IMR-90 (cell line): ENCODE measurements at regions not wholly inside any gene's neighbourhood (a gene's known extent, or its start where the extent isn't known, plus 50 kb on each side); places are given as distances from the start of the nearest gene placed in this dataset.
A peak's percentile ranks its signal among the peaks of the same experiment; 100 is the strongest.

ENCODE experiments used
- ATAC-seq: fragments of 200-7000 bp; cut with Tn5 transposase; 2 replicates; pipeline ENCODE4 v1.9.1; 2020; ENCODE audit warnings: low read depth, mild to moderate bottlenecking, moderate library complexity
- BruUV-seq: library from RNA; stranded (reverse); fragments of 400-500 nt; replicated peaks from 2 replicates; lab custom pipeline; 2021; lab: Mats Ljungman, UMichigan
- CTCF ChIA-PET: fragments of 300-600 bp; formaldehyde crosslinking; extraction: SDS; loops from one replicate; lab custom pipeline; 2021; ENCODE audit warnings: antibody characterized with exemption; lab: Yijun Ruan, JAX
- POLR2A ChIA-PET: fragments of 300-600 bp; sonication (Branson Sonifier 250); formaldehyde crosslinking; loops from one replicate; lab custom pipeline; 2022; ENCODE audit warnings: antibody characterized with exemption; ENCODE audit not compliant: unreplicated experiment; lab: Charles Lee
- DNase-seq: peaks from one replicate; pipeline ENCODE4 v3.0.0; 2013
- H2AFZ ChIP-seq: replicated peaks from 2 replicates; pipeline ENCODE3; 2013; ENCODE audit warnings: low read length, mild to moderate bottlenecking; ENCODE audit not compliant: poor library complexity
- H2AK5ac ChIP-seq: 2 replicates; pipeline ENCODE4 v1.6.1; 2013; ENCODE audit warnings: low read depth, low read length, inconsistent platforms
- H2AK9ac ChIP-seq: replicated peaks from 2 replicates; pipeline ENCODE3; 2013; ENCODE audit warnings: mild to moderate bottlenecking, low read depth, low read length, moderate library complexity; ENCODE audit not compliant: poor library complexity
- H2BK120ac ChIP-seq: 2 replicates; pipeline ENCODE4 v1.6.1; 2013; ENCODE audit warnings: low read depth, low read length, inconsistent platforms
- H2BK15ac ChIP-seq: 3 replicates; pipeline ENCODE4 v1.6.1; 2013; ENCODE audit warnings: low read depth, low read length, inconsistent platforms
- H2BK20ac ChIP-seq: 2 replicates; pipeline ENCODE4 v1.6.1; 2013; ENCODE audit warnings: low read depth, mild to moderate bottlenecking, inconsistent platforms, low read length, moderate library complexity
- H2BK5ac ChIP-seq: 2 replicates; pipeline ENCODE4 v1.6.1; 2013; ENCODE audit warnings: mild to moderate bottlenecking, low read depth, low read length, inconsistent platforms; ENCODE audit not compliant: poor library complexity, severe bottlenecking
- H3K14ac ChIP-seq: replicated peaks from 2 replicates; pipeline ENCODE4 v1.6.1; 2013; ENCODE audit warnings: low read depth, low read length, inconsistent platforms
- H3K18ac ChIP-seq: 2 replicates; pipeline ENCODE4 v1.6.1; 2013; ENCODE audit warnings: low read depth, low read length, control low read depth
- H3K23ac ChIP-seq: 2 replicates; pipeline ENCODE4 v1.6.1; 2013; ENCODE audit warnings: low read depth, low read length, inconsistent platforms
- H3K27ac ChIP-seq: 2 replicates; pipeline ENCODE4 v1.5.1; 2013; ENCODE audit warnings: mild to moderate bottlenecking, control low read depth, low read length; ENCODE audit not compliant: insufficient read depth
- H3K27me3 ChIP-seq: 2 replicates; pipeline ENCODE4 v1.6.1; 2013; ENCODE audit warnings: low read length; ENCODE audit not compliant: control insufficient read depth, insufficient read depth
- H3K36me3 ChIP-seq: 2 replicates; pipeline ENCODE4 v1.6.1; 2013; ENCODE audit warnings: low read length, mixed read lengths; ENCODE audit not compliant: control insufficient read depth, insufficient read depth
- H3K4ac ChIP-seq: 2 replicates; pipeline ENCODE4 v1.6.1; 2013; ENCODE audit warnings: low read depth, low read length, inconsistent platforms
- H3K4me1 ChIP-seq: 2 replicates; pipeline ENCODE4 v1.6.1; 2013; ENCODE audit warnings: low read length, mixed read lengths; ENCODE audit not compliant: control insufficient read depth, insufficient read depth
- H3K4me2 ChIP-seq: 2 replicates; pipeline ENCODE4 v1.6.1; 2013; ENCODE audit warnings: low read depth, mild to moderate bottlenecking, control low read depth, low read length, moderate library complexity
- H3K4me3 ChIP-seq: 2 replicates; pipeline ENCODE4 v1.5.1; 2013; ENCODE audit warnings: low read depth, mild to moderate bottlenecking, control low read depth, low read length, moderate library complexity; ENCODE audit not compliant: insufficient read depth
- H3K56ac ChIP-seq: 2 replicates; pipeline ENCODE4 v1.6.1; 2013; ENCODE audit warnings: low read length, inconsistent platforms; ENCODE audit not compliant: insufficient read depth; ENCODE audit errors: extremely low read depth
- H3K79me1 ChIP-seq, 2 experiments: 2 replicates each; pipeline ENCODE4 v1.6.1; 2013; ENCODE audit warnings: low read length in 2 of 2, inconsistent platforms in 1 of 2, low read depth in 1 of 2
- H3K9ac ChIP-seq: 2 replicates; pipeline ENCODE4 v1.6.1; 2013; ENCODE audit warnings: low read depth, low read length, control low read depth
- H3K9me1 ChIP-seq: 2 replicates; pipeline ENCODE4 v1.6.1; 2013; ENCODE audit warnings: low read length, inconsistent platforms; ENCODE audit not compliant: insufficient read depth
- H3K9me3 ChIP-seq: 2 replicates; pipeline ENCODE4 v1.6.1; 2013; ENCODE audit warnings: low read length; ENCODE audit not compliant: control insufficient read depth, insufficient read depth
- H4K20me1 ChIP-seq: 2 replicates; pipeline ENCODE4 v1.6.1; 2013; ENCODE audit warnings: low read length, inconsistent platforms; ENCODE audit not compliant: insufficient read depth
- H4K5ac ChIP-seq: 2 replicates; pipeline ENCODE4 v1.6.1; 2013; ENCODE audit warnings: mild to moderate bottlenecking, low read depth, low read length, control low read depth
- H4K8ac ChIP-seq, 2 experiments: 2 replicates each; pipeline ENCODE4 v1.6.1; 2013; ENCODE audit warnings: low read depth in 2 of 2, low read length in 2 of 2, control low read depth in 1 of 2, inconsistent platforms in 1 of 2
- H4K91ac ChIP-seq: 2 replicates; pipeline ENCODE4 v1.6.1; 2013; ENCODE audit warnings: low read depth, low read length, inconsistent platforms; ENCODE audit not compliant: insufficient read depth
- CHD1 ChIP-seq: IDR thresholded peaks from 2 replicates; pipeline ENCODE4 v1.6.1; 2012; ENCODE audit warnings: low read depth, low read length, improper control_type of control experiment
- CTCF ChIP-seq: conservative IDR thresholded peaks from 2 replicates; pipeline ENCODE4 v1.5.1; 2012; ENCODE audit warnings: mild to moderate bottlenecking, low read depth, low read length, improper control_type of control experiment
- MAFK ChIP-seq: IDR thresholded peaks from 2 replicates; pipeline ENCODE4 v1.6.1; 2012; ENCODE audit warnings: low read depth, low read length, improper control_type of control experiment
- MXI1 ChIP-seq: IDR thresholded peaks from 2 replicates; pipeline ENCODE4 v1.6.1; 2012; ENCODE audit warnings: low read depth, mild to moderate bottlenecking, low read length, moderate library complexity, borderline replicate concordance
- RAD21 ChIP-seq: IDR thresholded peaks from 2 replicates; pipeline ENCODE4 v1.6.1; 2012; ENCODE audit warnings: low read length, improper control_type of control experiment
- RFX5 ChIP-seq: IDR thresholded peaks from 2 replicates; pipeline ENCODE4 v1.8.0; 2012; ENCODE audit warnings: low read depth, mild to moderate bottlenecking, low read length, moderate library complexity
- SMC3 ChIP-seq: fragments of 150-350 bp; IDR thresholded peaks from 2 replicates; pipeline ENCODE4 v1.6.1; 2016; ENCODE audit warnings: low read depth, mild to moderate bottlenecking, antibody characterized with exemption, low read length, moderate library complexity
- USF2 ChIP-seq: fragments of 150-350 bp; IDR thresholded peaks from 2 replicates; pipeline ENCODE4 v1.6.1; 2017; ENCODE audit warnings: mild to moderate bottlenecking, antibody characterized with exemption, low read length, low read depth
- WGBS, 2 experiments: methylation state at CpG; one replicate each; pipeline versions ENCODE4 v1.1.5 to v1.1.7; 2013; ENCODE audit warnings: missing lambda C conversion rate in 2 of 2; ENCODE audit not compliant: insufficient read length in 1 of 2; ENCODE audit errors: extremely low coverage in 2 of 2; 5-methylcytosine and 5-hydroxymethylcytosine counted together
- dilution Hi-C: fragments of 300-500 bp; cut with HindIII; formaldehyde crosslinking; loops from one replicate; pipeline ENCODE4 v1.14.3; 2018; ENCODE audit warnings: low sequenced_read_pairs; ENCODE audit not compliant: unreplicated experiment
- in situ Hi-C: fragments of 300-500 bp; cut with MboI; formaldehyde crosslinking; loops from 3 replicates; pipeline ENCODE4 v1.14.3; 2019; ENCODE audit warnings: low sequenced_read_pairs, inconsistent platforms, mixed read lengths
- intact Hi-C: fragments of 100-400 bp; cut with micrococcal nuclease; formaldehyde crosslinking; loops from 2 replicates; pipeline ENCODE4 v1.10.0; 2022

GRCh38 chr5:135206862-135207261 lies 172.8 kb upstream of the PITX1 start:
- Histone ChIP-seq H2AK5ac (peak overlapping the region; percentile 98), H2BK15ac (peak overlapping the region; percentile 95), H3K9me1 (peaks cover 39% of the 10 kb centered on the region), H4K91ac (peak overlapping the region; percentile 93), H2BK120ac (peak overlapping the region; percentile 98), H2BK5ac (no peak overlapping the region), H3K23ac (peak overlapping the region; percentile 69; the same call in 1 of the 2 replicates), H4K20me1 (no peaks in the 10 kb centered on the region), H3K27me3 (no peaks in the 10 kb centered on the region), H4K8ac (peak overlapping the region; percentile 78 to 97; a peak in 3 of 4 replicates), H2AK9ac (peak overlapping the region; percentile 18), H3K27ac (no peak overlapping the region), H3K9ac (no peak overlapping the region), H2BK20ac (peak overlapping the region; percentile 97), H3K4ac (peak overlapping the region; percentile 97), H3K18ac (peak overlapping the region; percentile 84), H4K5ac (peak overlapping the region; percentile 73; the same call in 1 of the 2 replicates), H3K4me2 (no peak overlapping the region), H3K79me1 (peaks cover 3 to 26% of the 10 kb centered on the region in 2 experiments; a peak in 3 of 4 replicates), H3K14ac (peak overlapping the region; percentile 81), H3K36me3 (no peaks in the 10 kb centered on the region), H3K56ac (no peak overlapping the region; the same call in 1 of the 2 replicates), H3K4me3 (no peak overlapping the region), H3K9me3 (peaks cover 5% of the 10 kb centered on the region; the same call in 1 of the 2 replicates), H2AFZ (no peak overlapping the region), H3K4me1 (peaks cover 38% of the 10 kb centered on the region)
- ChIA-PET CTCF (interaction anchor here (0.8 to 2.4 kb wide), 2 partner anchors 12 to 57 kb away, joined by 3 to 9 read pairs; no protein-coding TSS in a partner anchor), POLR2A (no interaction called here)
- no peak for DNase-seq
- dilution Hi-C loops: no loop called here
- no peak for TF ChIP-seq MXI1
- TF ChIP-seq CTCF: no peak
- TF ChIP-seq CHD1: no peak
- TF ChIP-seq SMC3: no peak
- no peak for TF ChIP-seq USF2
- no peak for TF ChIP-seq RAD21
- no peak for TF ChIP-seq RFX5
- TF ChIP-seq MAFK: no peak
- BruUV-seq: no TSS peak
- intact Hi-C loops: loop anchor here (5.0 to 10.0 kb wide), 3 partner anchors 105 to 228 kb away; partner anchors contain the start of gene PITX1
- ATAC-seq: no peak
- WGBS, 2 experiments: no CpG with 5 or more reads among the region's 3 CpGs
- in situ Hi-C loops: no loop called here
